Liver (tissue), 3 donors: ENCODE measurements at regions not wholly inside any gene's neighbourhood (a gene's known extent, or its start where the extent isn't known, plus 50 kb on each side); places are given as distances from the start of the nearest gene placed in this dataset.

Experiments
- EGR1 ChIP-seq, 2 donors: IDR thresholded peaks; 2 replicates each; pipeline ENCODE4 v1.6.1; 2016 to 2018; ENCODE audit warnings: antibody characterized with exemption in 2 of 2, low read depth in 2 of 2
- SP1 ChIP-seq: IDR thresholded peaks from 2 replicates; pipeline ENCODE4 v1.6.1; 2018; ENCODE audit warnings: antibody characterized with exemption, mild to moderate bottlenecking
- TF ChIP-seq, protein P1 (sequence below): fragments of 150-350 bp; IDR thresholded peaks from 2 replicates; pipeline ENCODE4 v1.5.1; 2017; ENCODE audit warnings: improper control_type of control experiment, low read depth, low read length; ENCODE audit not compliant: missing input control
- TF ChIP-seq, protein P2 (sequence below): IDR thresholded peaks from 2 replicates; pipeline ENCODE4 v1.6.1; 2016; ENCODE audit warnings: antibody characterized with exemption
- donor health status: healthy.
- donor health status: healthy.

DNA sequence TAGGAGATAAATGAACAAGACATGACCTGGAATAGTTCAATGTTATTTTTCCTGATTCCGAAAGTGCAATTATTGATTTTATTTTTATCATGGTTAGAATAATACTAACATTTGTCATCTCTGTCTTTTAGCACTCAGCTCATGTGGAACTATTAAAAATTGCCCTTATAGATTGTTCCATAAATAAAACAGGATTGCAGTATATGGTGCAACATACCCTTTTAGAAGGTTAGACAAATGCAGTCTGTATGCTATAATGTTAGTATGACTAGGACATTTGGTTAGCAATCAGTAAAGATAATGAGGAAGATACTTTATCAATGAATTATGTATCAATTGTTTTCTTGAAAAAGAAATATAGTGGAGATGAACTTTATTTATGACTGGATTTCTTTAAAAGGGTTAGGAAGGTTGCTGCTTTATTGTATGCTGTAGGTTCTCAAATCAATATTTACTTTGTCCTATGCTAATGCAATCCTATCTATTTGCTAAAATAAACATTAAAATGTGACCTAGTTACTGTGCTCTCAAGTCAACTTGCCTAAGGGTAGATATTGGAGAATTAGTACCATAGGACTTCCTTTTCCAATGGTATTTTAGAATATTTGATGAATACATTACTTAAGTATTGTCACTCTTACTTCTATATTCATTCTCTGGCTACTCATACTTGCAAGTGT, 348.9 kb upstream of the ISL1 start:
- TF ChIP-seq SP1: no peak
- TF ChIP-seq, protein P1, sequence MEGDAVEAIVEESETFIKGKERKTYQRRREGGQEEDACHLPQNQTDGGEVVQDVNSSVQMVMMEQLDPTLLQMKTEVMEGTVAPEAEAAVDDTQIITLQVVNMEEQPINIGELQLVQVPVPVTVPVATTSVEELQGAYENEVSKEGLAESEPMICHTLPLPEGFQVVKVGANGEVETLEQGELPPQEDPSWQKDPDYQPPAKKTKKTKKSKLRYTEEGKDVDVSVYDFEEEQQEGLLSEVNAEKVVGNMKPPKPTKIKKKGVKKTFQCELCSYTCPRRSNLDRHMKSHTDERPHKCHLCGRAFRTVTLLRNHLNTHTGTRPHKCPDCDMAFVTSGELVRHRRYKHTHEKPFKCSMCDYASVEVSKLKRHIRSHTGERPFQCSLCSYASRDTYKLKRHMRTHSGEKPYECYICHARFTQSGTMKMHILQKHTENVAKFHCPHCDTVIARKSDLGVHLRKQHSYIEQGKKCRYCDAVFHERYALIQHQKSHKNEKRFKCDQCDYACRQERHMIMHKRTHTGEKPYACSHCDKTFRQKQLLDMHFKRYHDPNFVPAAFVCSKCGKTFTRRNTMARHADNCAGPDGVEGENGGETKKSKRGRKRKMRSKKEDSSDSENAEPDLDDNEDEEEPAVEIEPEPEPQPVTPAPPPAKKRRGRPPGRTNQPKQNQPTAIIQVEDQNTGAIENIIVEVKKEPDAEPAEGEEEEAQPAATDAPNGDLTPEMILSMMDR: no peak
- TF ChIP-seq, protein P2, sequence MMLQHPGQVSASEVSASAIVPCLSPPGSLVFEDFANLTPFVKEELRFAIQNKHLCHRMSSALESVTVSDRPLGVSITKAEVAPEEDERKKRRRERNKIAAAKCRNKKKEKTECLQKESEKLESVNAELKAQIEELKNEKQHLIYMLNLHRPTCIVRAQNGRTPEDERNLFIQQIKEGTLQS: no peak
- TF ChIP-seq EGR1 (IDR thresholded peaks at IDR 0.05; ENCODE audit: low read depth in 2 of 2): no peak
